ENCODE measurements at regions not wholly inside any gene's neighbourhood (a gene's known extent, or its start where the extent isn't known, plus 50 kb on each side); places are given as distances from the start of the nearest gene placed in this dataset.

- Histone ChIP-seq H3K4me1 (ENCODE audit: low read depth, poor library complexity, severe bottlenecking) (no peaks in the 10 kb centered on the region), H2AFZ (ENCODE audit: low read depth) (no peak overlapping the region), H3K4me2 (no peak overlapping the region), H3K79me2 (ENCODE audit: insufficient read depth, low read depth) (no peaks in the 10 kb centered on the region), H3K4me3 (IDR thresholded peaks at IDR 0.05; ENCODE audit: insufficient read depth, low read depth, low read length) (no peak overlapping the region), H3K9ac (no peak overlapping the region), H3K27me3 (ENCODE audit: insufficient read depth, low read depth) (no peaks in the 10 kb centered on the region), H3K36me3 (ENCODE audit: insufficient read depth) (no peaks in the 10 kb centered on the region), H4K20me1 (ENCODE audit: insufficient read depth) (no peaks in the 10 kb centered on the region), H3K27ac (no peak overlapping the region)
- TF ChIP-seq, protein P1, sequence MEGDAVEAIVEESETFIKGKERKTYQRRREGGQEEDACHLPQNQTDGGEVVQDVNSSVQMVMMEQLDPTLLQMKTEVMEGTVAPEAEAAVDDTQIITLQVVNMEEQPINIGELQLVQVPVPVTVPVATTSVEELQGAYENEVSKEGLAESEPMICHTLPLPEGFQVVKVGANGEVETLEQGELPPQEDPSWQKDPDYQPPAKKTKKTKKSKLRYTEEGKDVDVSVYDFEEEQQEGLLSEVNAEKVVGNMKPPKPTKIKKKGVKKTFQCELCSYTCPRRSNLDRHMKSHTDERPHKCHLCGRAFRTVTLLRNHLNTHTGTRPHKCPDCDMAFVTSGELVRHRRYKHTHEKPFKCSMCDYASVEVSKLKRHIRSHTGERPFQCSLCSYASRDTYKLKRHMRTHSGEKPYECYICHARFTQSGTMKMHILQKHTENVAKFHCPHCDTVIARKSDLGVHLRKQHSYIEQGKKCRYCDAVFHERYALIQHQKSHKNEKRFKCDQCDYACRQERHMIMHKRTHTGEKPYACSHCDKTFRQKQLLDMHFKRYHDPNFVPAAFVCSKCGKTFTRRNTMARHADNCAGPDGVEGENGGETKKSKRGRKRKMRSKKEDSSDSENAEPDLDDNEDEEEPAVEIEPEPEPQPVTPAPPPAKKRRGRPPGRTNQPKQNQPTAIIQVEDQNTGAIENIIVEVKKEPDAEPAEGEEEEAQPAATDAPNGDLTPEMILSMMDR (conservative IDR thresholded peaks at IDR 0.05; ENCODE audit: low read depth, low read length), result no peak
Measured at GRCh38 chr3:7947930-7948329, 553.7 kb upstream of the LMCD1 start.

DNA sequence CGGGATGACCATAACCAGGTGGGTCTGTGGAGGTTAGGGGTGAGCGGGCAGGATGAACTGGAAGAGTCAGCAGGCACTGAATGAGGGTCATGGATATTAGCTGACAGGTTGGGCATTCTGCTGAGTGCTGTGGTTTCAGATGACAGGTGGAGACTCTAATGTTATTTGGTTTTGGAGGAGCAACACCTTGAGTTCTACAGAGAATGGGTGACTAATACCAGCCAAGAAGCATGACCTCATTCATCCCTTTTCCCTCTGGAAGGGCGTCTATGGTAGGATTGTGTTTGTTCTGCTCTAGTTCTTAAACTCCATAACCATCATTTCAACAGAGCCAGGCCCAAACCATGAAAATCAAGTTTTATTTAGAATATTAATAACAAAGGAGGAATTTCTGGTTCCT, 550.7 kb upstream of the LMCD1 start:
- Histone ChIP-seq H3K4me2 (no peak overlapping the region), H3K4me3 (IDR thresholded peaks at IDR 0.05; ENCODE audit: insufficient read depth, low read depth, low read length) (no peak overlapping the region), H2AFZ (ENCODE audit: low read depth) (no peak overlapping the region), H3K27me3 (ENCODE audit: insufficient read depth, low read depth) (no peaks in the 10 kb centered on the region), H3K4me1 (ENCODE audit: low read depth, poor library complexity, severe bottlenecking) (no peaks in the 10 kb centered on the region), H4K20me1 (ENCODE audit: insufficient read depth) (no peaks in the 10 kb centered on the region), H3K36me3 (ENCODE audit: insufficient read depth) (no peaks in the 10 kb centered on the region), H3K79me2 (ENCODE audit: insufficient read depth, low read depth) (no peaks in the 10 kb centered on the region), H3K9ac (no peak overlapping the region), H3K27ac (no peak overlapping the region)
- TF ChIP-seq, protein P1 (conservative IDR thresholded peaks at IDR 0.05; ENCODE audit: low read depth, low read length), result no peak

GRCh38 chr3:7953449-7954014, 548.1 kb upstream of the LMCD1 start:
- TF ChIP-seq, protein P1 (conservative IDR thresholded peaks at IDR 0.05; ENCODE audit: low read depth, low read length), result no peak
- Histone ChIP-seq H3K4me1 (ENCODE audit: low read depth, poor library complexity, severe bottlenecking) (no peaks in the 10 kb centered on the region), H4K20me1 (ENCODE audit: insufficient read depth) (no peaks in the 10 kb centered on the region), H3K27ac (no peak overlapping the region), H3K79me2 (ENCODE audit: insufficient read depth, low read depth) (no peaks in the 10 kb centered on the region), H3K4me2 (no peak overlapping the region), H3K27me3 (ENCODE audit: insufficient read depth, low read depth) (no peaks in the 10 kb centered on the region), H3K9ac (no peak overlapping the region), H3K4me3 (IDR thresholded peaks at IDR 0.05; ENCODE audit: insufficient read depth, low read depth, low read length) (no peak overlapping the region), H3K36me3 (ENCODE audit: insufficient read depth) (no peaks in the 10 kb centered on the region), H2AFZ (ENCODE audit: low read depth) (no peak overlapping the region)

DNA sequence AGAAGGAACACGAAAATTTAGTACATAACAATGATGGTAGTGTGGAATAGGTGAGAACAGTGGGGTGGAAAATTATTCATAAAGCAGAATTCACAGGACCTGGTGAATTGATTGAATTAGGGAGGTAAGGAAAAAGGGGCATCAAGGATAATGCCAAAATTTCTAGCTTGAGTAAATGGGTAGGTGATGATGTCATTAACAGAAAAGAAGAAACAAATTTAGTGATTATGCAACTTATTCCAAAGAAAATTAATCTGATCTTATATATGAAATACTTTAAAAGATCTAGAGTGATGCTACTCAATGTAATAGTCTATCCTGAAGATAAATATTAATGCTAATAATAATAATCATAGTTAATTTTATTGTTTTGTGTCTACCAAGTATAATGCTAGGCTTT, 544.6 kb upstream of the LMCD1 start:
- Histone ChIP-seq H4K20me1 (ENCODE audit: insufficient read depth) (no peaks in the 10 kb centered on the region), H3K4me1 (ENCODE audit: low read depth, poor library complexity, severe bottlenecking) (no peaks in the 10 kb centered on the region), H3K27ac (no peak overlapping the region), H3K79me2 (ENCODE audit: insufficient read depth, low read depth) (no peaks in the 10 kb centered on the region), H3K4me2 (no peak overlapping the region), H3K36me3 (ENCODE audit: insufficient read depth) (no peaks in the 10 kb centered on the region), H3K27me3 (ENCODE audit: insufficient read depth, low read depth) (no peaks in the 10 kb centered on the region), H3K9ac (no peak overlapping the region), H2AFZ (ENCODE audit: low read depth) (no peak overlapping the region), H3K4me3 (IDR thresholded peaks at IDR 0.05; ENCODE audit: insufficient read depth, low read depth, low read length) (no peak overlapping the region)
- TF ChIP-seq, protein P1 (conservative IDR thresholded peaks at IDR 0.05; ENCODE audit: low read depth, low read length), result no peak

Measured in KMS-11 (cell line).